Skeletal muscle satellite cell (primary cell): ENCODE measurements at regions not wholly inside any gene's neighbourhood (a gene's known extent, or its start where the extent isn't known, plus 50 kb on each side); places are given as distances from the start of the nearest gene placed in this dataset.
"Not testable (repeated sequence)": the region's sequence is repeated elsewhere in the genome, so short reads cannot be mapped to it uniquely, and the experiment has no call there.

ENCODE experiments used
- H3K27me3 ChIP-seq: 2 replicates; pipeline ENCODE4 v1.7.0; 2013; ENCODE audit warnings: low read length; ENCODE audit not compliant: control insufficient read depth, insufficient read depth
- H3K36me3 ChIP-seq: 2 replicates; pipeline ENCODE4 v1.7.0; 2013; ENCODE audit warnings: mild to moderate bottlenecking, control low read depth, low read length; ENCODE audit not compliant: insufficient read depth
- H3K4me1 ChIP-seq: 2 replicates; pipeline ENCODE4 v1.7.0; 2013; ENCODE audit warnings: low read length; ENCODE audit not compliant: control insufficient read depth, insufficient read depth
- H3K4me2 ChIP-seq: 2 replicates; pipeline ENCODE4 v1.7.0; 2013; ENCODE audit warnings: mild to moderate bottlenecking, low read length
- H3K4me3 ChIP-seq: 2 replicates; pipeline ENCODE4 v1.7.0; 2013; ENCODE audit warnings: low read length
- H3K9ac ChIP-seq: 2 replicates; pipeline ENCODE4 v1.7.0; 2013; ENCODE audit warnings: mild to moderate bottlenecking, low read depth, low read length, moderate library complexity
- H3K9me3 ChIP-seq: replicated peaks from 2 replicates; pipeline ENCODE4 v1.7.0; 2013; ENCODE audit warnings: mild to moderate bottlenecking, control low read depth, low read length

DNA sequence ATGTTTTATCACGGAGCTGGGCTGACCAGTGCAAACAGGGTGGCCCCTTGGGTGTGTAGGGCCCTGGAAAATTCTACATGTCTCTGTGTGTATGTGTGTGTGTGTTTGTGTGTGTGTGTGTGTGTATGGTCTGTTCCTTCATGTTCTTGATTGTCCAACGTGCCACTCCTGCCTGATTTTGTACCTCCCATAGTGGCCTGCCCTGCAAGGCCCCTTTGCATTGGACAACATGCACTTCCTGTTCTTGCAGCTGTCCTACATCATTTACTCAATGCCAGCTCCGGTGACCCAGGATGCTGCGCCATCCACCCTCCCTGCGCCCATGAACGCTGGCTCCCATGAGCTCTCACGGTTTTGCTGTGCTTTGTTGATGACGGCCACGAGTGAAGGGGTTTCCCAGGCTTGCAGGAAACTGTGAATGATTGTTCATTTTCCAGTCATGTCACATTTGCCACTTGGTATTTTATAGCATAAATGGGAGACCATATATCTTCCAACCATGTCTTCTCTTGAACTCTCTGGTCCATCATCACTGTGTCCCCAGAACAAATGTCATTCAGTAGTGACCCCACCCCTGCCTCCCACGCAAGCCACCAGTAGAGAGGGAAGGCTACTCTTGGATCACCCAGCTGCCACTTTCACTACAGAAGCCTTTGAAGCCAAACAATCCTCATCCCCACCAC lies 69.7 kb upstream of the NCK2 start:
- Histone ChIP-seq H3K4me2 (no peak overlapping the region), H3K4me3 (no peak overlapping the region), H3K9ac (no peak overlapping the region), H3K36me3 (no peaks in the 10 kb centered on the region), H3K9me3 (no peaks in the 10 kb centered on the region), H3K27me3 (peaks cover 14% of the 10 kb centered on the region), H3K4me1 (peaks cover 4% of the 10 kb centered on the region)

GRCh38 chr2:105674401-105674800 lies 70.3 kb upstream of the NCK2 start:
- Histone ChIP-seq H3K4me3 (no peak overlapping the region), H3K9ac (no peak overlapping the region), H3K4me2 (no peak overlapping the region), H3K9me3 (no peaks in the 10 kb centered on the region), H3K4me1 (peaks cover 4% of the 10 kb centered on the region), H3K27me3 (peaks cover 14% of the 10 kb centered on the region), H3K36me3 (no peaks in the 10 kb centered on the region)

DNA sequence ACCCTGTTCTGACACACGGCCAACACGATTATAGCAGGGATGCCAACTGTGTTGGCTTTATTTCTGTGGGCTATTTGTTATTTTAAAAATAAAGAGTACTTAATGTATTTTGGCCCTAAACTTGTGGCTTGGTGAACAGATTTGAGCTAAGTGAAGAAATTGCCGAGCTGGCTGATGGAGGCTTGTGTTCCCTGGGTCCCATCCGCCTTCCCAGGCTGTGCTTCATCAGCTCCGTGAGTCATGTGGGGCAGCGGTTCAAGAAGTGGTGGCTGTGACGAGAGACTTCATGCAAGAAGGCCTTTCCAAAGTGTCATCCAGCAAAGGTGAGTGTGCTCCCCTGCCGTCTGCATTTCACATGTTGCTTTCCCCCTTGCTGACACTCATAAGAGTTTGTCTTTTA lies 73.6 kb upstream of the NCK2 start:
- H3K36me3 ChIP-seq, result no peaks in the 10 kb centered on the region
- no peak overlapping the region for H3K4me3 ChIP-seq
- H3K4me2 ChIP-seq, result no peak overlapping the region
- peaks cover 5% of the 10 kb centered on the region for H3K27me3 ChIP-seq
- peaks cover 4% of the 10 kb centered on the region for H3K4me1 ChIP-seq
- H3K9me3 ChIP-seq, result no peaks in the 10 kb centered on the region
- H3K9ac ChIP-seq, result no peak overlapping the region

GRCh38 chr2:105669384-105669891 lies 75.3 kb upstream of the NCK2 start:
- Histone ChIP-seq H3K9me3 (peaks cover 6% of the 10 kb centered on the region), H3K27me3 (peaks cover 8% of the 10 kb centered on the region), H3K4me3 (no peak overlapping the region), H3K9ac (no peak overlapping the region), H3K4me1 (peaks cover 4% of the 10 kb centered on the region), H3K36me3 (no peaks in the 10 kb centered on the region), H3K4me2 (no peak overlapping the region)

DNA sequence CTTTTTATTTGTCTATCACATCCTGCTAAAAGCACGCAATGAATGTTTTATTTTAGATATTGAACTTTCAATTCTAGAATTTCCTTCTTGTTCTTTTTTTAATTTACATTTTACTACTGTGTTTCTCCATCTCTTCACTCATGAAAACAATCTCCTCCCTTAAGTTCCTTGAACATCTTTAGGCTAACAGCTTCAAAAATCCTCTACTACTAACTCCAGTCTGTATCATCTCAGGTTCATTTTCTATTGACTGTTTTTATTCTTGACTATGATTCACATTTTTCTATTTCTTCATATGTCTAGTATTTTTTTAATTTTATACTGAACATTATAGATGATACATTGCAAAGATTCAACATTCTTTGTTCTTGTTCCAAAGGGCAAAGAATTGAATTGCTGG lies 79.2 kb upstream of the NCK2 start:
- Histone ChIP-seq H3K9ac (no peak overlapping the region), H3K36me3 (no peaks in the 10 kb centered on the region), H3K4me1 (no peaks in the 10 kb centered on the region), H3K4me3 (no peak overlapping the region), H3K27me3 (peaks cover 12% of the 10 kb centered on the region), H3K4me2 (no peak overlapping the region), H3K9me3 (peaks cover 6% of the 10 kb centered on the region)

GRCh38 chr2:105660489-105660888 lies 84.2 kb upstream of the NCK2 start:
- Histone ChIP-seq H3K9me3 (peaks cover under 1% of the 10 kb centered on the region), H3K4me3 (no peak overlapping the region), H3K4me1 (no peaks in the 10 kb centered on the region), H3K36me3 (no peaks in the 10 kb centered on the region), H3K27me3 (peaks cover 16% of the 10 kb centered on the region), H3K4me2 (no peak overlapping the region), H3K9ac (no peak overlapping the region)

- not testable (repeated sequence) for H3K27me3 ChIP-seq, H3K4me3 ChIP-seq, H3K9me3 ChIP-seq, H3K4me2 ChIP-seq, H3K9ac ChIP-seq, H3K36me3 ChIP-seq, H3K4me1 ChIP-seq
Measured at GRCh38 chr2:105655723-105656606, 88.7 kb upstream of the NCK2 start.

GRCh38 chr2:105655244-105655643 lies 89.5 kb upstream of the NCK2 start:
- Histone ChIP-seq H3K4me3 (no peak overlapping the region), H3K9ac (no peak overlapping the region), H3K4me1 (no peaks in the 10 kb centered on the region), H3K27me3 (peaks cover 8% of the 10 kb centered on the region), H3K4me2 (no peak overlapping the region), H3K36me3 (no peaks in the 10 kb centered on the region), H3K9me3 (no peaks in the 10 kb centered on the region)

DNA sequence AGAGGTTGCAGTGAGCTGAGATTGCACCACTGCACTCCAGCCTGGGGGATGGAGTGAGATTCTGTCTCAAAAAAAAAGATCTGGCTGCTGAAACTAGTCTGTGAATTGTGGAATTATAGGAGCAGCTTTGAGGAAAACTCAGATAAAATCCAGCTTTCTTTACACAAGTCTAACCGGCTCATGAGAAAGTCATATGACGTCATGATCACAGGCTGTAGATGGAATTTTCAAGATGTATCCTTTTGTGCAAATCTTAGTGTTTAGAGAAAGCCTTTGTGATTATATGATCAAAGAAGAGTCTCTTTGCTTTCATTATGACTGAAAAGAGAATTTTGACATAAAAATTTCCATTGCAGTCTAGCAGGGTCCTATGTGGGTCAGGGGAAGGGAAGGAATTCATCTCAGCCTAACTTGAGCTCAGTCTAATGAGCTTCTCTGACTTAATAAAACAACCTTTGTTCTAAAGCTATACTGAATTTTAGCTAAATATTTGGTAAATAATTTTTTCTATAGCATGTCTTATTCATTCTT lies 90.2 kb upstream of the NCK2 start:
- Histone ChIP-seq H3K36me3 (no peaks in the 10 kb centered on the region), H3K27me3 (peaks cover 7% of the 10 kb centered on the region), H3K9ac (no peak overlapping the region), H3K9me3 (no peaks in the 10 kb centered on the region), H3K4me2 (no peak overlapping the region), H3K4me3 (no peak overlapping the region), H3K4me1 (no peaks in the 10 kb centered on the region)

- Histone ChIP-seq H3K4me3 (no peak overlapping the region), H3K36me3 (no peaks in the 10 kb centered on the region), H3K9me3 (no peaks in the 10 kb centered on the region), H3K4me1 (no peaks in the 10 kb centered on the region), H3K4me2 (no peak overlapping the region), H3K27me3 (peaks cover 2% of the 10 kb centered on the region), H3K9ac (no peak overlapping the region)
Measured at GRCh38 chr2:105653302-105653701, 91.4 kb upstream of the NCK2 start.

GRCh38 chr2:105652014-105652796 lies 92.5 kb upstream of the NCK2 start:
- Histone ChIP-seq H3K4me2 (no peak overlapping the region), H3K4me3 (no peak overlapping the region), H3K4me1 (no peaks in the 10 kb centered on the region), H3K36me3 (no peaks in the 10 kb centered on the region), H3K9me3 (no peaks in the 10 kb centered on the region), H3K27me3 (no peaks in the 10 kb centered on the region), H3K9ac (no peak overlapping the region)
